HFFc6 (cell line): ENCODE measurements at regions not wholly inside any gene's neighbourhood (a gene's known extent, or its start where the extent isn't known, plus 50 kb on each side); places are given as distances from the start of the nearest gene placed in this dataset.

Experiments used
- DNase-seq: peaks from one replicate; pipeline ENCODE4 v3.0.0-alpha.2; 2018
- H3K27ac Mint-ChIP-seq: 2 replicates; pipeline ENCODE4 v1.8.0; 2020; ENCODE audit warnings: mild to moderate bottlenecking, mixed read lengths
- H3K27me3 Mint-ChIP-seq: 2 replicates; pipeline ENCODE4 v1.8.0; 2021; ENCODE audit warnings: mild to moderate bottlenecking, moderate library complexity, mixed read lengths; ENCODE audit not compliant: insufficient read depth
- H3K36me3 Mint-ChIP-seq: 2 replicates; pipeline ENCODE4 v1.8.0; 2021; ENCODE audit warnings: low read depth, mixed read lengths
- H3K4me1 Mint-ChIP-seq: 2 replicates; pipeline ENCODE4 v1.8.0; 2020; ENCODE audit warnings: low read depth, mixed read lengths
- H3K4me3 Mint-ChIP-seq: 2 replicates; pipeline ENCODE4 v1.8.0; 2020; ENCODE audit warnings: mild to moderate bottlenecking, moderate library complexity, mixed read lengths
- H3K9me3 Mint-ChIP-seq: 2 replicates; pipeline ENCODE4 v1.8.0; 2020; ENCODE audit warnings: mild to moderate bottlenecking, mixed read lengths
- CTCF ChIP-seq: fragments of 200-600 bp; sonication (generic); IDR thresholded peaks from 2 replicates; pipeline ENCODE4 v1.5.0; 2021; ENCODE audit warnings: antibody characterized with exemption, mild to moderate bottlenecking

GRCh38 chr9:18036422-18037187 lies 437.3 kb upstream of the ADAMTSL1 start:
- peaks cover 2% of the 10 kb centered on the region; the same call in 1 of the 2 replicates for H3K27me3 Mint-ChIP-seq
- H3K27ac Mint-ChIP-seq, result no peak overlapping the region
- H3K9me3 Mint-ChIP-seq, result no peaks in the 10 kb centered on the region; the same call in 1 of the 2 replicates
- no peak for TF ChIP-seq CTCF
- no peaks in the 10 kb centered on the region for H3K4me1 Mint-ChIP-seq
- no peak overlapping the region for H3K4me3 Mint-ChIP-seq
- H3K36me3 Mint-ChIP-seq, result no peaks in the 10 kb centered on the region
- no peak for DNase-seq

DNA sequence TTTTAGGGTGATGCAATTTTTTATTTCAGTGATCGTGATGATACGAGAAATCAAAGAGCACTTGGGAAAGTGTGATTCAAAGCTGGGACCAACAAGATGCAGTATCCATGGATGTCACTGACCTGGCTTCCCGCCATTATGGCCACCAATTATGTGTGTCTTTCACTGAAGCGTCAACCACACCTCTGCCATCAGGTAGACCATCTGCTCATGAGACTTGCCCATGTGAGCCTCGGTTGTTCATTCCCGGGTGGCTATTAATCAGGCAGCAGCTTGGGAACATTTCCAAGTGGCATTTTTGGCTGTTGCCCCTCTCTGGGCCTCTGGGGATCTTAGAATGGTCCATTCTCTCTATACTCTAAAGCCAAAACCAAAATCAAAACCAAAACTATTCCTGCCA lies 436.0 kb upstream of the ADAMTSL1 start:
- peaks cover 2% of the 10 kb centered on the region; the same call in 1 of the 2 replicates for H3K27me3 Mint-ChIP-seq
- DNase-seq, result no peak
- H3K9me3 Mint-ChIP-seq, result no peaks in the 10 kb centered on the region
- H3K27ac Mint-ChIP-seq, result no peak overlapping the region
- H3K4me3 Mint-ChIP-seq, result no peak overlapping the region
- TF ChIP-seq CTCF, result no peak
- no peaks in the 10 kb centered on the region for H3K4me1 Mint-ChIP-seq
- H3K36me3 Mint-ChIP-seq, result no peaks in the 10 kb centered on the region

GRCh38 chr9:18040327-18040726 lies 433.6 kb upstream of the ADAMTSL1 start:
- Mint-ChIP-seq H3K4me3 (no peak overlapping the region), H3K9me3 (no peaks in the 10 kb centered on the region), H3K4me1 (no peaks in the 10 kb centered on the region), H3K27ac (no peak overlapping the region), H3K27me3 (peaks cover 2% of the 10 kb centered on the region; the same call in 1 of the 2 replicates), H3K36me3 (no peaks in the 10 kb centered on the region)
- TF ChIP-seq CTCF, result no peak
- DNase-seq, result no peak

GRCh38 chr9:18043978-18044377 lies 430.0 kb upstream of the ADAMTSL1 start:
- Mint-ChIP-seq H3K9me3 (no peaks in the 10 kb centered on the region), H3K27me3 (peaks cover 2% of the 10 kb centered on the region; the same call in 1 of the 2 replicates), H3K36me3 (no peaks in the 10 kb centered on the region), H3K4me3 (no peak overlapping the region), H3K4me1 (no peaks in the 10 kb centered on the region), H3K27ac (no peak overlapping the region)
- no peak for DNase-seq
- no peak for TF ChIP-seq CTCF

- Mint-ChIP-seq H3K36me3 (no peaks in the 10 kb centered on the region), H3K4me3 (no peak overlapping the region), H3K27ac (no peak overlapping the region), H3K27me3 (peaks cover under 1% of the 10 kb centered on the region; the same call in 1 of the 2 replicates), H3K9me3 (no peaks in the 10 kb centered on the region), H3K4me1 (no peaks in the 10 kb centered on the region)
- no peak for TF ChIP-seq CTCF
- DNase-seq, result no peak
Measured at GRCh38 chr9:18045326-18045725, 428.6 kb upstream of the ADAMTSL1 start.
